Stomach (tissue), 8 donors: ENCODE measurements at regions not wholly inside any gene's neighbourhood (a gene's known extent, or its start where the extent isn't known, plus 50 kb on each side); places are given as distances from the start of the nearest gene placed in this dataset.
A peak's percentile ranks its signal among the peaks of the same experiment; 100 is the strongest.

Source experiments
- DNase-seq, 2 donors: peaks; one replicate each; pipeline versions ENCODE4 v3.0.0 to v3.0.0-alpha.2; 2013 to 2019
- H3K27ac ChIP-seq, 5 donors: fragments of 200-600 bp in 4 of 5; sonication (generic) in 4 of 5; one replicate each; pipeline ENCODE4 v1.5.1; 2013 to 2019; ENCODE audit warnings: mild to moderate bottlenecking in 1 of 5, moderate library complexity in 1 of 5
- H3K27me3 ChIP-seq, 3 donors: fragments of 200-600 bp; sonication (generic); one replicate each; pipeline ENCODE4 v1.5.1; 2017 to 2019; ENCODE audit warnings: mixed run types in 1 of 3
- H3K36me3 ChIP-seq, 4 donors: fragments of 200-600 bp; sonication (generic); 1 replicate in 3 of 4; 2 replicates in 1 of 4; pipeline ENCODE4 v1.5.1; 2016 to 2019
- H3K4me1 ChIP-seq, 4 donors: fragments of 200-600 bp; sonication (generic); one replicate each; pipeline ENCODE4 v1.5.1; 2016 to 2019
- H3K4me3 ChIP-seq, 4 donors: fragments of 200-600 bp; sonication (generic) in 3 of 4; one replicate each; pipeline ENCODE4 v1.5.1; 2016 to 2019; ENCODE audit warnings: mild to moderate bottlenecking in 1 of 4
- H3K9me3 ChIP-seq, 4 donors: fragments of 200-600 bp; sonication (generic); one replicate each; pipeline ENCODE4 v1.5.1; 2016 to 2019
- CTCF ChIP-seq, 7 experiments: fragments of 450-650 bp in 4 of 7; fragments of 200-600 bp in 3 of 7; sonication (generic) in 3 of 7; IDR thresholded peaks; one replicate each; pipeline ENCODE4 v1.5.1; 2016 to 2019; ENCODE audit warnings: antibody characterized with exemption in 7 of 7, control low read depth in 2 of 7, mild to moderate bottlenecking in 1 of 7
- EP300 ChIP-seq: sonication (generic); formaldehyde crosslinking; IDR thresholded peaks from one replicate; pipeline ENCODE4 v1.6.1; 2017; ENCODE audit warnings: antibody characterized with exemption
- POLR2A ChIP-seq, 4 donors: fragments of 450-650 bp; IDR thresholded peaks; one replicate each; pipeline ENCODE4 v1.6.1; 2016; ENCODE audit warnings: antibody characterized with exemption in 4 of 4, control low read depth in 2 of 4, mild to moderate bottlenecking in 1 of 4, moderate library complexity in 1 of 4
- POLR2AphosphoS5 ChIP-seq, 3 donors: sonication (generic); formaldehyde crosslinking; IDR thresholded peaks; one replicate each; pipeline ENCODE4 v1.6.1; 2016; ENCODE audit warnings: antibody characterized with exemption in 3 of 3
- WGBS, 5 donors: extraction: QIAGEN DNeasy Blood & Tissue Kit in 3 of 5; methylation state at CpG; one replicate each; pipeline versions ENCODE4 v1.1.5 to v1.1.7; 2013 to 2018; 5-methylcytosine and 5-hydroxymethylcytosine counted together
- intact Hi-C: fragments of 100-400 bp; cut with DNase I; formaldehyde crosslinking; loops from one replicate; pipeline ENCODE4 v1.15.1; 2023; ENCODE audit warnings: low total_unique reads
- donor health status: healthy with polysubstance abuse.
- donor health status: Bipolar disorder and iron deficiency.
- donor health status: healthy.

- DNase-seq: no peak
- intact Hi-C loops: no loop called here
- TF ChIP-seq POLR2A (IDR thresholded peaks at IDR 0.05) (no peak), POLR2AphosphoS5 (IDR thresholded peaks at IDR 0.05) (no peak), EP300 (no peak), CTCF (IDR thresholded peaks at IDR 0.05) (no peak)
- H3K36me3 ChIP-seq: no peaks in the 10 kb centered on the region
- H3K4me3 ChIP-seq: no peak overlapping the region
- H3K9me3 ChIP-seq: peaks cover 0 to 12% (median 10%) of the 10 kb centered on the region in 4 donors
- H3K27ac ChIP-seq: peak overlapping the region in 4 of 5 donors; percentile 43 to 79 (median 67)
- WGBS, 5 donors: 64 to 81% (median 68%) methylated on average over 5 to 6 of the region's 6 CpGs
- no peaks in the 10 kb centered on the region for H3K27me3 ChIP-seq
- H3K4me1 ChIP-seq: peaks cover 0 to 20% (median 14%) of the 10 kb centered on the region in 4 donors
Observed at GRCh38 chr15:69795601-69796000, 302.1 kb downstream of the TLE3 start.

GRCh38 chr15:69797051-69797595 is 300.6 kb downstream of the TLE3 start:
- no peaks in the 10 kb centered on the region for H3K27me3 ChIP-seq
- no peak for DNase-seq
- H3K4me1 ChIP-seq: peaks cover 0 to 20% (median 14%) of the 10 kb centered on the region in 4 donors
- no peaks in the 10 kb centered on the region for H3K9me3 ChIP-seq
- H3K27ac ChIP-seq: no peak overlapping the region
- H3K36me3 ChIP-seq: no peaks in the 10 kb centered on the region
- H3K4me3 ChIP-seq: no peak overlapping the region
- no peak for TF ChIP-seq EP300
- TF ChIP-seq CTCF (IDR thresholded peaks at IDR 0.05): no peak
- TF ChIP-seq POLR2AphosphoS5 (IDR thresholded peaks at IDR 0.05): no peak
- no peak for TF ChIP-seq POLR2A (IDR thresholded peaks at IDR 0.05)
- 56 to 75% (median 65%) methylated on average over 6 of the region's 6 CpGs for WGBS, 5 donors
- intact Hi-C loops: no loop called here

GRCh38 chr15:69797615-69798014 is 300.1 kb downstream of the TLE3 start:
- WGBS, 5 donors: 94 to 97% (median 95%) methylated on average over 3 of the region's 3 CpGs
- Histone ChIP-seq H3K27me3 (no peaks in the 10 kb centered on the region), H3K4me3 (no peak overlapping the region), H3K4me1 (peaks cover 0 to 20% (median 14%) of the 10 kb centered on the region in 4 donors), H3K9me3 (no peaks in the 10 kb centered on the region), H3K27ac (no peak overlapping the region), H3K36me3 (no peaks in the 10 kb centered on the region)
- DNase-seq: no peak
- no peak for TF ChIP-seq POLR2AphosphoS5 (IDR thresholded peaks at IDR 0.05)
- TF ChIP-seq POLR2A (IDR thresholded peaks at IDR 0.05): no peak
- no peak for TF ChIP-seq EP300
- no peak for TF ChIP-seq CTCF (IDR thresholded peaks at IDR 0.05)
- intact Hi-C loops: no loop called here

- no peaks in the 10 kb centered on the region for H3K36me3 ChIP-seq
- TF ChIP-seq POLR2A (IDR thresholded peaks at IDR 0.05) (no peak), CTCF (IDR thresholded peaks at IDR 0.05) (no peak), EP300 (no peak), POLR2AphosphoS5 (IDR thresholded peaks at IDR 0.05) (no peak)
- H3K9me3 ChIP-seq: no peaks in the 10 kb centered on the region
- 75 to 84% (median 78%) methylated on average over 7 of the region's 7 CpGs for WGBS, 5 donors
- H3K27me3 ChIP-seq: no peaks in the 10 kb centered on the region
- H3K4me1 ChIP-seq: peaks cover 0 to 20% (median 14%) of the 10 kb centered on the region in 4 donors
- no peak overlapping the region for H3K4me3 ChIP-seq
- peak in 1 of 2 donors; percentile 15 for DNase-seq
- intact Hi-C loops: no loop called here
- peak overlapping the region in 1 of 5 donors; percentile 46 for H3K27ac ChIP-seq
Observed at GRCh38 chr15:69798481-69799250, 299.1 kb downstream of the TLE3 start.
